Esophagus squamous epithelium (tissue), 4 donors: ENCODE measurements at regions not wholly inside any gene's neighbourhood (a gene's known extent, or its start where the extent isn't known, plus 50 kb on each side); places are given as distances from the start of the nearest gene placed in this dataset.

Experiments
- CTCF ChIP-seq, 6 experiments: fragments of 450-650 bp in 4 of 6; fragments of 200-600 bp in 2 of 6; sonication (generic) in 2 of 6; IDR thresholded peaks; one replicate each; pipeline ENCODE4 v1.5.1; 2016 to 2019; ENCODE audit warnings: antibody characterized with exemption in 6 of 6, mild to moderate bottlenecking in 4 of 6, moderate library complexity in 4 of 6
- POLR2A ChIP-seq, 4 donors: fragments of 450-650 bp; IDR thresholded peaks; one replicate each; pipeline ENCODE4 v1.6.1; 2017; ENCODE audit warnings: antibody characterized with exemption in 4 of 4, mild to moderate bottlenecking in 4 of 4, moderate library complexity in 3 of 4

GRCh38 chr3:127102188-127102520, 90.8 kb upstream of the PRR23E start:
- no peak for TF ChIP-seq CTCF (IDR thresholded peaks at IDR 0.05)
- no peak for TF ChIP-seq POLR2A (IDR thresholded peaks at IDR 0.05)
